GM12878 (cell line): ENCODE measurements at regions not wholly inside any gene's neighbourhood (a gene's known extent, or its start where the extent isn't known, plus 50 kb on each side); places are given as distances from the start of the nearest gene placed in this dataset.
"Not testable (repeated sequence)": the region's sequence is repeated elsewhere in the genome, so short reads cannot be mapped to it uniquely, and the experiment has no call there.

Experiments used
- CBX3 ChIP-seq: fragments of 200-600 bp; sonication (generic); IDR thresholded peaks from 2 replicates; pipeline ENCODE4 v1.6.1; 2016; ENCODE audit warnings: low read depth, borderline replicate concordance
- EP300 ChIP-seq, 2 experiments: fragments of 150-350 bp in 1 of 2; IDR thresholded peaks; 2 replicates each; pipeline ENCODE4 v1.6.1; 2011 to 2012; ENCODE audit warnings: low read depth in 2 of 2, low read length in 2 of 2, borderline replicate concordance in 1 of 2, improper control_type of control experiment in 1 of 2, inconsistent platforms in 1 of 2; ENCODE audit not compliant: control insufficient read depth in 1 of 2
- KAT2A ChIP-seq: conservative IDR thresholded peaks from 2 replicates; pipeline ENCODE4 v1.6.1; 2011; ENCODE audit warnings: low read depth, low read length; ENCODE audit not compliant: control insufficient read depth
- NR2C2 ChIP-seq: IDR thresholded peaks from 2 replicates; pipeline ENCODE4 v1.6.1; 2011; ENCODE audit warnings: borderline replicate concordance, low read depth; ENCODE audit not compliant: control insufficient read depth, insufficient read length
- NRF1 ChIP-seq: conservative IDR thresholded peaks from 2 replicates; pipeline ENCODE4 v1.6.1; 2011; ENCODE audit warnings: mild to moderate bottlenecking, low read depth, low read length, improper control_type of control experiment
- POLR2AphosphoS5 ChIP-seq: IDR thresholded peaks from 2 replicates; pipeline ENCODE4 v1.6.1; 2011; ENCODE audit warnings: mild to moderate bottlenecking, low read length, inconsistent platforms
- POU2F2 ChIP-seq: IDR thresholded peaks from 3 replicates; pipeline ENCODE4 v1.6.1; 2011; ENCODE audit warnings: low read depth, mild to moderate bottlenecking, low read length, borderline replicate concordance
- RAD21 ChIP-seq: IDR thresholded peaks from 2 replicates; pipeline ENCODE4 v1.6.1; 2011; ENCODE audit warnings: mild to moderate bottlenecking, low read depth, low read length, moderate library complexity; ENCODE audit not compliant: insufficient read depth
- RCOR1 ChIP-seq: conservative IDR thresholded peaks from 2 replicates; pipeline ENCODE4 v1.6.1; 2012; ENCODE audit warnings: low read depth, low read length, improper control_type of control experiment
- YY1 ChIP-seq: IDR thresholded peaks from 2 replicates; pipeline ENCODE4 v1.6.1; 2011; ENCODE audit warnings: low read depth, mild to moderate bottlenecking, low read length
- ZNF274 ChIP-seq: IDR thresholded peaks from one replicate; pipeline ENCODE4 v1.8.0; 2011; ENCODE audit not compliant: insufficient read length, insufficient read depth
- TF ChIP-seq, protein P1 (sequence below), 3 experiments: IDR thresholded peaks in 2 of 3; conservative IDR thresholded peaks in 1 of 3; 2 replicates each; pipeline ENCODE4 v1.5.1; 2011; ENCODE audit warnings: low read depth in 3 of 3, low read length in 3 of 3, mild to moderate bottlenecking in 3 of 3, control low read depth in 2 of 3, moderate library complexity in 2 of 3, inconsistent platforms in 1 of 3, mixed read lengths in 1 of 3; ENCODE audit not compliant: control insufficient read depth in 2 of 3, insufficient read depth in 1 of 3; ENCODE audit errors: extremely low read depth in 1 of 3
- TF ChIP-seq, protein P2 (sequence below): fragments of 450-650 bp; IDR thresholded peaks from 2 replicates; pipeline ENCODE4 v1.6.1; 2016; ENCODE audit warnings: mild to moderate bottlenecking

DNA sequence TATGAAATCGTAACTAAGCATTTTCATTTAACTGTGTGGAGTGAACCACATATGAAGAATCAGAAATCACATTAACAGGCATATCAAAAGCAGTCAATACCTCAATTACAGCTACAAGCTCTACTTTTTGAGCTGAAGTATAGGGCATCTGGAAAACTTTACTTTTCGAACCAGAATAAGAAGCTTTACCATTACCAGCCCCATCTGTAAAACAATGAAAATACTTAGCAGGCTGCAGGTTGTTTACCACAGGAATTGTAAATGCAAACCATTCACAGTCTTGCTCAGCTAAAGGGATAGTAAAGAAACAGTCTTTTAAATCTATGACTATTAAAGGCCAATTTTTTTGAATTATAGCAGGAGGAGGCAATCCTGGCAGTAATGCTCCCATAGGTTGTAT, 565.6 kb upstream of the MBL2 start:
- not testable (repeated sequence) for TF ChIP-seq POLR2AphosphoS5; RAD21; NR2C2; RCOR1; KAT2A; POU2F2; ZNF274; YY1; CBX3; EP300 (IDR thresholded peaks at IDR 0.05; ENCODE audit: borderline replicate concordance in 1 of 2, control insufficient read depth in 1 of 2, low read depth in 2 of 2, low read length in 2 of 2); NRF1
- TF ChIP-seq, protein P1, sequence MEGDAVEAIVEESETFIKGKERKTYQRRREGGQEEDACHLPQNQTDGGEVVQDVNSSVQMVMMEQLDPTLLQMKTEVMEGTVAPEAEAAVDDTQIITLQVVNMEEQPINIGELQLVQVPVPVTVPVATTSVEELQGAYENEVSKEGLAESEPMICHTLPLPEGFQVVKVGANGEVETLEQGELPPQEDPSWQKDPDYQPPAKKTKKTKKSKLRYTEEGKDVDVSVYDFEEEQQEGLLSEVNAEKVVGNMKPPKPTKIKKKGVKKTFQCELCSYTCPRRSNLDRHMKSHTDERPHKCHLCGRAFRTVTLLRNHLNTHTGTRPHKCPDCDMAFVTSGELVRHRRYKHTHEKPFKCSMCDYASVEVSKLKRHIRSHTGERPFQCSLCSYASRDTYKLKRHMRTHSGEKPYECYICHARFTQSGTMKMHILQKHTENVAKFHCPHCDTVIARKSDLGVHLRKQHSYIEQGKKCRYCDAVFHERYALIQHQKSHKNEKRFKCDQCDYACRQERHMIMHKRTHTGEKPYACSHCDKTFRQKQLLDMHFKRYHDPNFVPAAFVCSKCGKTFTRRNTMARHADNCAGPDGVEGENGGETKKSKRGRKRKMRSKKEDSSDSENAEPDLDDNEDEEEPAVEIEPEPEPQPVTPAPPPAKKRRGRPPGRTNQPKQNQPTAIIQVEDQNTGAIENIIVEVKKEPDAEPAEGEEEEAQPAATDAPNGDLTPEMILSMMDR (IDR thresholded peaks at IDR 0.05 in 2 of 3, conservative IDR thresholded peaks at IDR 0.05 in 1 of 3; ENCODE audit: control insufficient read depth in 2 of 3, extremely low read depth in 1 of 3, insufficient read depth in 1 of 3, low read depth in 3 of 3, low read length in 3 of 3), result not testable (repeated sequence)
- TF ChIP-seq, protein P2, sequence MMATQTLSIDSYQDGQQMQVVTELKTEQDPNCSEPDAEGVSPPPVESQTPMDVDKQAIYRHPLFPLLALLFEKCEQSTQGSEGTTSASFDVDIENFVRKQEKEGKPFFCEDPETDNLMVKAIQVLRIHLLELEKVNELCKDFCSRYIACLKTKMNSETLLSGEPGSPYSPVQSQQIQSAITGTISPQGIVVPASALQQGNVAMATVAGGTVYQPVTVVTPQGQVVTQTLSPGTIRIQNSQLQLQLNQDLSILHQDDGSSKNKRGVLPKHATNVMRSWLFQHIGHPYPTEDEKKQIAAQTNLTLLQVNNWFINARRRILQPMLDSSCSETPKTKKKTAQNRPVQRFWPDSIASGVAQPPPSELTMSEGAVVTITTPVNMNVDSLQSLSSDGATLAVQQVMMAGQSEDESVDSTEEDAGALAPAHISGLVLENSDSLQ, result not testable (repeated sequence)
